Right atrium auricular region (tissue), 2 donors: ENCODE measurements at regions not wholly inside any gene's neighbourhood (a gene's known extent, or its start where the extent isn't known, plus 50 kb on each side); places are given as distances from the start of the nearest gene placed in this dataset.

Experiments used
- DNase-seq: peaks from one replicate; pipeline ENCODE4 v3.0.0-alpha.2; 2019; ENCODE audit warnings: low spot score
- H3K27ac ChIP-seq, 2 donors: fragments of 200-600 bp; sonication (generic); 1 replicate in 1 of 2; 2 replicates in 1 of 2; pipeline ENCODE4 v1.5.1; 2016 to 2019
- H3K27me3 ChIP-seq, 2 donors: fragments of 200-600 bp; sonication (generic); one replicate each; pipeline versions ENCODE4 v1.5.1 to v1.6.0; 2017 to 2019
- H3K36me3 ChIP-seq: fragments of 200-600 bp; sonication (generic); one replicate; pipeline ENCODE4 v1.5.1; 2016
- H3K4me1 ChIP-seq, 2 donors: fragments of 200-600 bp; sonication (generic); one replicate each; pipeline versions ENCODE4 v1.5.1 to v1.6.0; 2017 to 2019
- H3K4me3 ChIP-seq, 2 donors: fragments of 200-600 bp; sonication (generic); 1 replicate in 1 of 2; 2 replicates in 1 of 2; pipeline ENCODE4 v1.5.1; 2017 to 2019; ENCODE audit warnings: mild to moderate bottlenecking in 1 of 2, moderate library complexity in 1 of 2
- H3K9me3 ChIP-seq, 2 donors: fragments of 200-600 bp; sonication (generic); one replicate each; pipeline ENCODE4 v1.5.1; 2019
- CTCF ChIP-seq, 2 donors: fragments of 200-600 bp; sonication (generic); IDR thresholded peaks; one replicate each; pipeline ENCODE4 v1.5.1; 2019; ENCODE audit warnings: antibody characterized with exemption in 2 of 2

GRCh38 chr1:90198616-90199332 lies 203.9 kb downstream of the ZNF326 start:
- Histone ChIP-seq H3K4me3 (no peak overlapping the region), H3K4me1 (no peaks in the 10 kb centered on the region), H3K36me3 (no peaks in the 10 kb centered on the region), H3K27me3 (no peaks in the 10 kb centered on the region), H3K9me3 (no peaks in the 10 kb centered on the region), H3K27ac (no peak overlapping the region)
- no peak for DNase-seq
- TF ChIP-seq CTCF (IDR thresholded peaks at IDR 0.05), result no peak

GRCh38 chr1:90193116-90193515 lies 198.2 kb downstream of the ZNF326 start:
- no peak for DNase-seq
- Histone ChIP-seq H3K27ac (no peak overlapping the region), H3K27me3 (no peaks in the 10 kb centered on the region), H3K4me3 (no peak overlapping the region), H3K9me3 (no peaks in the 10 kb centered on the region), H3K4me1 (no peaks in the 10 kb centered on the region), H3K36me3 (no peaks in the 10 kb centered on the region)
- no peak for TF ChIP-seq CTCF (IDR thresholded peaks at IDR 0.05)

GRCh38 chr1:90192408-90192807 lies 197.5 kb downstream of the ZNF326 start:
- no peak overlapping the region for H3K4me3 ChIP-seq
- H3K4me1 ChIP-seq, result no peaks in the 10 kb centered on the region
- no peak for TF ChIP-seq CTCF (IDR thresholded peaks at IDR 0.05)
- H3K27ac ChIP-seq, result no peak overlapping the region
- DNase-seq, result no peak
- no peaks in the 10 kb centered on the region for H3K36me3 ChIP-seq
- H3K27me3 ChIP-seq, result no peaks in the 10 kb centered on the region
- no peaks in the 10 kb centered on the region for H3K9me3 ChIP-seq

GRCh38 chr1:90190523-90190922 lies 195.6 kb downstream of the ZNF326 start:
- TF ChIP-seq CTCF (IDR thresholded peaks at IDR 0.05), result no peak
- Histone ChIP-seq H3K9me3 (no peaks in the 10 kb centered on the region), H3K36me3 (no peaks in the 10 kb centered on the region), H3K4me1 (no peaks in the 10 kb centered on the region), H3K4me3 (no peak overlapping the region), H3K27me3 (no peaks in the 10 kb centered on the region), H3K27ac (no peak overlapping the region)
- DNase-seq, result no peak

- H3K36me3 ChIP-seq, result no peaks in the 10 kb centered on the region
- no peak overlapping the region for H3K4me3 ChIP-seq
- no peak for TF ChIP-seq CTCF (IDR thresholded peaks at IDR 0.05)
- H3K9me3 ChIP-seq, result no peaks in the 10 kb centered on the region
- H3K27ac ChIP-seq, result no peak overlapping the region
- no peak for DNase-seq
- no peaks in the 10 kb centered on the region for H3K27me3 ChIP-seq
- no peaks in the 10 kb centered on the region for H3K4me1 ChIP-seq
Measured at GRCh38 chr1:90189889-90190288, 195.0 kb downstream of the ZNF326 start.

- no peak for TF ChIP-seq CTCF (IDR thresholded peaks at IDR 0.05)
- no peak for DNase-seq
- H3K27ac ChIP-seq, result no peak overlapping the region
- H3K4me3 ChIP-seq, result no peak overlapping the region
- no peaks in the 10 kb centered on the region for H3K9me3 ChIP-seq
- H3K36me3 ChIP-seq, result no peaks in the 10 kb centered on the region
- H3K27me3 ChIP-seq, result no peaks in the 10 kb centered on the region
- H3K4me1 ChIP-seq, result no peaks in the 10 kb centered on the region
Measured at GRCh38 chr1:90187323-90187585, 192.3 kb downstream of the ZNF326 start.
